ENCODE measurements at regions not wholly inside any gene's neighbourhood (a gene's known extent, or its start where the extent isn't known, plus 50 kb on each side); places are given as distances from the start of the nearest gene placed in this dataset.

- WGBS, 2 donors (ENCODE audit: low coverage in 1 of 2): 38 to 60% methylated on average over 3 of the region's 3 CpGs
- TF ChIP-seq POLR2A (IDR thresholded peaks at IDR 0.05) (no peak), POLR2AphosphoS5 (IDR thresholded peaks at IDR 0.05) (no peak), EP300 (IDR thresholded peaks at IDR 0.05) (no peak)
- TF ChIP-seq, protein P1, sequence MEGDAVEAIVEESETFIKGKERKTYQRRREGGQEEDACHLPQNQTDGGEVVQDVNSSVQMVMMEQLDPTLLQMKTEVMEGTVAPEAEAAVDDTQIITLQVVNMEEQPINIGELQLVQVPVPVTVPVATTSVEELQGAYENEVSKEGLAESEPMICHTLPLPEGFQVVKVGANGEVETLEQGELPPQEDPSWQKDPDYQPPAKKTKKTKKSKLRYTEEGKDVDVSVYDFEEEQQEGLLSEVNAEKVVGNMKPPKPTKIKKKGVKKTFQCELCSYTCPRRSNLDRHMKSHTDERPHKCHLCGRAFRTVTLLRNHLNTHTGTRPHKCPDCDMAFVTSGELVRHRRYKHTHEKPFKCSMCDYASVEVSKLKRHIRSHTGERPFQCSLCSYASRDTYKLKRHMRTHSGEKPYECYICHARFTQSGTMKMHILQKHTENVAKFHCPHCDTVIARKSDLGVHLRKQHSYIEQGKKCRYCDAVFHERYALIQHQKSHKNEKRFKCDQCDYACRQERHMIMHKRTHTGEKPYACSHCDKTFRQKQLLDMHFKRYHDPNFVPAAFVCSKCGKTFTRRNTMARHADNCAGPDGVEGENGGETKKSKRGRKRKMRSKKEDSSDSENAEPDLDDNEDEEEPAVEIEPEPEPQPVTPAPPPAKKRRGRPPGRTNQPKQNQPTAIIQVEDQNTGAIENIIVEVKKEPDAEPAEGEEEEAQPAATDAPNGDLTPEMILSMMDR (IDR thresholded peaks at IDR 0.05): no peak
- no peak for ATAC-seq
- Histone ChIP-seq H3K36me3 (no peaks in the 10 kb centered on the region), H3K4me3 (no peak overlapping the region), H3K27me3 (no peaks in the 10 kb centered on the region), H3K9me3 (no peaks in the 10 kb centered on the region), H3K4me1 (peaks cover 0 to 9% (median 3%) of the 10 kb centered on the region in 3 donors), H3K27ac (peak overlapping the region in 1 of 4 donors; percentile 51)
Measured at GRCh38 chr10:34024282-34024681, 689.8 kb upstream of the NRP1 start.

DNA sequence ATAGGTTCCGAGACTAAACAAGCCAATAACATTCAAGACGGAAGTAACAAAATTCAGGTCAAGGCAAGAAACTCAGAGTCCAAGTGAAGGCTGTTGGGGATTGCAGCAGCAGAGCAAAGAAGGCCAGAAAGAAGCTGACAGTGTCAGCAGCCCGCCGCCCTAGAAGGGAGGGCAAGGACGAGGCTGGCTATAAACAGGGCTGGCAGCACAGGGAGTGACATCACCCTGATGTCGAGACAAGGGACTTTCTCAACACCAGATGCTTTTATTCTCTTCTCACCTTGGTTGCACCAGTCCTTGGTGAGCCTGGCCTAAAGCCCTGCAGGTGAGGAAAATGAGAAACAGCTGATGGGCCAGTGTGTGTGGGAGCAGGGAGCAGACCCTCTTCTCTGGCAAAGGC lies 687.7 kb upstream of the NRP1 start:
- TF ChIP-seq POLR2A (IDR thresholded peaks at IDR 0.05) (no peak), EP300 (IDR thresholded peaks at IDR 0.05) (no peak), POLR2AphosphoS5 (IDR thresholded peaks at IDR 0.05) (no peak)
- TF ChIP-seq, protein P1 (IDR thresholded peaks at IDR 0.05): no peak
- Histone ChIP-seq H3K4me3 (no peak overlapping the region), H3K36me3 (no peaks in the 10 kb centered on the region), H3K9me3 (no peaks in the 10 kb centered on the region), H3K27me3 (no peaks in the 10 kb centered on the region), H3K27ac (no peak overlapping the region), H3K4me1 (peaks cover 0 to 9% (median 3%) of the 10 kb centered on the region in 3 donors)
- 50 to 81% methylated on average over 2 to 5 of the region's 6 CpGs for WGBS, 2 donors (ENCODE audit: low coverage in 1 of 2)
- no peak for ATAC-seq

GRCh38 chr10:34018784-34019183 lies 684.3 kb upstream of the NRP1 start:
- Histone ChIP-seq H3K4me1 (no peaks in the 10 kb centered on the region), H3K4me3 (no peak overlapping the region), H3K9me3 (no peaks in the 10 kb centered on the region), H3K36me3 (no peaks in the 10 kb centered on the region), H3K27me3 (no peaks in the 10 kb centered on the region), H3K27ac (no peak overlapping the region)
- TF ChIP-seq POLR2AphosphoS5 (IDR thresholded peaks at IDR 0.05) (no peak), EP300 (IDR thresholded peaks at IDR 0.05) (no peak), POLR2A (IDR thresholded peaks at IDR 0.05) (no peak)
- TF ChIP-seq, protein P1 (IDR thresholded peaks at IDR 0.05): no peak
- WGBS, 2 donors (ENCODE audit: low coverage in 1 of 2): 100% methylated on average over 1 of the region's 1 CpG
- no peak for ATAC-seq

- no peaks in the 10 kb centered on the region for H3K4me1 ChIP-seq
- TF ChIP-seq, protein P1 (IDR thresholded peaks at IDR 0.05): no peak
- TF ChIP-seq POLR2A (IDR thresholded peaks at IDR 0.05) (no peak), EP300 (IDR thresholded peaks at IDR 0.05) (no peak), POLR2AphosphoS5 (IDR thresholded peaks at IDR 0.05) (no peak)
- no peak for ATAC-seq
- no peaks in the 10 kb centered on the region for H3K36me3 ChIP-seq
- no peaks in the 10 kb centered on the region for H3K9me3 ChIP-seq
- 83 to 86% methylated on average over 3 to 5 of the region's 5 CpGs for WGBS, 2 donors (ENCODE audit: low coverage in 1 of 2)
- H3K27ac ChIP-seq: no peak overlapping the region
- no peak overlapping the region for H3K4me3 ChIP-seq
- no peaks in the 10 kb centered on the region for H3K27me3 ChIP-seq
Measured at GRCh38 chr10:34018129-34018528, 683.7 kb upstream of the NRP1 start.

GRCh38 chr10:34017281-34017680 lies 682.8 kb upstream of the NRP1 start:
- WGBS, 2 donors (ENCODE audit: low coverage in 1 of 2): 60 to 71% methylated on average over 1 of the region's 1 CpG
- H3K36me3 ChIP-seq: no peaks in the 10 kb centered on the region
- no peak overlapping the region for H3K27ac ChIP-seq
- no peaks in the 10 kb centered on the region for H3K9me3 ChIP-seq
- no peak for ATAC-seq
- H3K4me3 ChIP-seq: no peak overlapping the region
- H3K4me1 ChIP-seq: no peaks in the 10 kb centered on the region
- no peak for TF ChIP-seq POLR2AphosphoS5 (IDR thresholded peaks at IDR 0.05)
- TF ChIP-seq, protein P1 (IDR thresholded peaks at IDR 0.05): no peak
- TF ChIP-seq EP300 (IDR thresholded peaks at IDR 0.05): no peak
- no peak for TF ChIP-seq POLR2A (IDR thresholded peaks at IDR 0.05)
- no peaks in the 10 kb centered on the region for H3K27me3 ChIP-seq
